C4-2B (cell line): ENCODE measurements at regions not wholly inside any gene's neighbourhood (a gene's known extent, or its start where the extent isn't known, plus 50 kb on each side); places are given as distances from the start of the nearest gene placed in this dataset.

ENCODE experiments used
- CTCF ChIP-seq: fragments of 450-650 bp; conservative IDR thresholded peaks from 2 replicates; pipeline ENCODE4 v1.5.1; 2017; ENCODE audit warnings: mild to moderate bottlenecking
- ZFX ChIP-seq: fragments of 450-650 bp; IDR thresholded peaks from 2 replicates; pipeline ENCODE4 v1.6.1; 2017

GRCh38 chr2:34980689-34981088, 1374.9 kb upstream of the CRIM1 start:
- no peak for TF ChIP-seq CTCF
- no peak for TF ChIP-seq ZFX
